ENCODE measurements at regions not wholly inside any gene's neighbourhood (a gene's known extent, or its start where the extent isn't known, plus 50 kb on each side); places are given as distances from the start of the nearest gene placed in this dataset.

- no peak overlapping the region for H4K8ac ChIP-seq (replicated peaks; ENCODE audit: insufficient read length, low read depth, low read length)
- no peak for DNase-seq
- no peak overlapping the region for H4K91ac ChIP-seq (ENCODE audit: insufficient read length, low read depth, low read length)
- no peak overlapping the region for H3K4ac ChIP-seq (ENCODE audit: low read depth, low read length)
- H3K27ac ChIP-seq (ENCODE audit: insufficient read length, low read depth, low read length) = no peak overlapping the region
- H3K9me3 Mint-ChIP-seq = peaks cover 0 to 4% of the 10 kb centered on the region in 2 experiments; a peak in 2 of 5 replicates
- no peak overlapping the region for H2BK120ac ChIP-seq (ENCODE audit: low read depth, low read length, poor library complexity, severe bottlenecking)
- no peak overlapping the region for H3K56ac ChIP-seq (ENCODE audit: insufficient read length, low read depth, low read length)
- H3K9ac ChIP-seq (ENCODE audit: extremely low read depth, insufficient read length, low read length) = no peak overlapping the region
- H3K27me3 Mint-ChIP-seq (ENCODE audit: low read depth) = peaks cover 4% of the 10 kb centered on the region
- no peak overlapping the region for H2AK5ac ChIP-seq (ENCODE audit: insufficient read length, low read length)
- H3K4me2 ChIP-seq (ENCODE audit: insufficient read depth, insufficient read length, low read length) = no peak overlapping the region
- no peak overlapping the region for H4K5ac ChIP-seq (ENCODE audit: insufficient read length, low read depth, low read length)
- no peak for TF ChIP-seq CTCF (conservative IDR thresholded peaks at IDR 0.05)
- no peak overlapping the region for H2AFZ ChIP-seq (ENCODE audit: low read length)
- H3K23ac ChIP-seq (ENCODE audit: insufficient read length, low read depth, low read length) = no peak overlapping the region
- no peaks in the 10 kb centered on the region for H3K4me1 Mint-ChIP-seq
- no peaks in the 10 kb centered on the region for H3K23me2 ChIP-seq (ENCODE audit: insufficient read length, low read depth, low read length, poor library complexity, severe bottlenecking)
- no peaks in the 10 kb centered on the region for H3K79me1 ChIP-seq (ENCODE audit: insufficient read depth, low read depth, low read length, poor library complexity, severe bottlenecking)
- no peak overlapping the region for H3T11ph ChIP-seq (ENCODE audit: low read length)
- H4K20me1 ChIP-seq (ENCODE audit: control insufficient read depth, insufficient read depth, insufficient read length) = no peaks in the 10 kb centered on the region
- no peak overlapping the region for H3K4me3 Mint-ChIP-seq
- no peaks in the 10 kb centered on the region for H3K9me3 ChIP-seq (ENCODE audit: control insufficient read depth, low read depth, low read length)
- H2BK20ac ChIP-seq (ENCODE audit: low read depth, low read length, poor library complexity, severe bottlenecking) = no peak overlapping the region
- H3K36me3 Mint-ChIP-seq (ENCODE audit: insufficient read depth in 1 of 3, low read depth in 3 of 3) = no peaks in the 10 kb centered on the region; a peak in 1 of 7 replicates
- H2BK15ac ChIP-seq (ENCODE audit: low read depth, low read length) = no peak overlapping the region
- no peaks in the 10 kb centered on the region for H3K79me2 ChIP-seq (ENCODE audit: insufficient read depth, low read length)
- no peak overlapping the region for H3K27ac Mint-ChIP-seq
- H3K18ac ChIP-seq (ENCODE audit: insufficient read length, low read depth, low read length) = no peak overlapping the region
- H3K27me3 ChIP-seq (ENCODE audit: insufficient read depth, low read length) = no peaks in the 10 kb centered on the region
- H3K4me1 ChIP-seq (ENCODE audit: insufficient read depth, low read length) = no peaks in the 10 kb centered on the region
- H3K14ac ChIP-seq (ENCODE audit: insufficient read depth, low read length) = no peak overlapping the region
- no peak overlapping the region for H2BK5ac ChIP-seq (ENCODE audit: insufficient read length, low read length)
- H2BK12ac ChIP-seq (ENCODE audit: insufficient read length, low read depth, low read length) = no peak overlapping the region
Measured at GRCh38 chr7:50852901-50853300, 70.2 kb upstream of the GRB10 start.

Measured in H9 (cell line).